Trophoblast cell (in vitro differentiated cells and primary cell): ENCODE measurements at regions not wholly inside any gene's neighbourhood (a gene's known extent, or its start where the extent isn't known, plus 50 kb on each side); places are given as distances from the start of the nearest gene placed in this dataset.
A peak's percentile ranks its signal among the peaks of the same experiment; 100 is the strongest.

ENCODE experiments used
- DNase-seq, 2 donors: peaks; one replicate each; pipeline ENCODE4 v3.0.0-alpha.2; 2016
- H2AFZ ChIP-seq: 2 replicates; pipeline ENCODE4 v1.6.1; 2013; ENCODE audit warnings: low read length, moderate library complexity, mild to moderate bottlenecking; ENCODE audit not compliant: insufficient read depth, poor library complexity
- H2AK5ac ChIP-seq: 2 replicates; pipeline ENCODE4 v1.6.1; 2013; ENCODE audit warnings: mild to moderate bottlenecking, low read length
- H2BK120ac ChIP-seq: 2 replicates; pipeline ENCODE4 v1.6.1; 2013; ENCODE audit warnings: low read length, mild to moderate bottlenecking, moderate library complexity; ENCODE audit not compliant: insufficient read depth, poor library complexity
- H2BK12ac ChIP-seq: 2 replicates; pipeline ENCODE4 v1.6.1; 2013; ENCODE audit warnings: mild to moderate bottlenecking, low read length, moderate library complexity
- H2BK5ac ChIP-seq: 2 replicates; pipeline ENCODE4 v1.6.1; 2013; ENCODE audit warnings: low read length, low read depth, moderate library complexity, mild to moderate bottlenecking; ENCODE audit not compliant: poor library complexity
- H3K14ac ChIP-seq: 2 replicates; pipeline ENCODE4 v1.6.1; 2013; ENCODE audit warnings: mild to moderate bottlenecking, low read length
- H3K18ac ChIP-seq: 2 replicates; pipeline ENCODE4 v1.6.1; 2013; ENCODE audit warnings: mild to moderate bottlenecking, low read length
- H3K23ac ChIP-seq: 2 replicates; pipeline ENCODE4 v1.6.1; 2013; ENCODE audit warnings: low read length
- H3K27ac ChIP-seq: 2 replicates; pipeline ENCODE4 v1.5.1; 2013; ENCODE audit warnings: low read depth, mild to moderate bottlenecking, inconsistent platforms, low read length, moderate library complexity
- H3K27me3 ChIP-seq: 2 replicates; pipeline ENCODE4 v1.6.1; 2013; ENCODE audit warnings: inconsistent platforms, mild to moderate bottlenecking, low read length, moderate library complexity; ENCODE audit not compliant: insufficient read depth
- H3K36me3 ChIP-seq, 2 experiments: 1 replicate in 1 of 2; 2 replicates in 1 of 2; pipeline ENCODE4 v1.6.1; 2013; ENCODE audit warnings: low read length in 2 of 2, mild to moderate bottlenecking in 2 of 2, moderate library complexity in 1 of 2; ENCODE audit not compliant: insufficient read depth in 2 of 2, control insufficient read depth in 1 of 2
- H3K4ac ChIP-seq: 2 replicates; pipeline ENCODE4 v1.6.1; 2013; ENCODE audit warnings: low read depth, mild to moderate bottlenecking, low read length, moderate library complexity
- H3K4me1 ChIP-seq, 2 experiments: 1 replicate in 1 of 2; 2 replicates in 1 of 2; pipeline ENCODE4 v1.6.1; 2013; ENCODE audit warnings: low read length in 2 of 2, mild to moderate bottlenecking in 2 of 2, moderate library complexity in 1 of 2; ENCODE audit not compliant: insufficient read depth in 2 of 2, control insufficient read depth in 1 of 2
- H3K4me2 ChIP-seq: 2 replicates; pipeline ENCODE4 v1.6.1; 2013; ENCODE audit warnings: inconsistent platforms, mild to moderate bottlenecking, low read length, moderate library complexity
- H3K4me3 ChIP-seq: 2 replicates; pipeline ENCODE4 v1.5.1; 2013; ENCODE audit warnings: mild to moderate bottlenecking, low read depth, low read length, inconsistent platforms
- H3K79me1 ChIP-seq: one replicate; pipeline ENCODE4 v1.6.1; 2013; ENCODE audit warnings: low read length
- H3K79me2 ChIP-seq: 2 replicates; pipeline ENCODE4 v1.6.1; 2013; ENCODE audit warnings: low read length, mild to moderate bottlenecking; ENCODE audit not compliant: control insufficient read depth, insufficient read depth, poor library complexity
- H3K9ac ChIP-seq: 2 replicates; pipeline ENCODE4 v1.6.1; 2013; ENCODE audit warnings: mild to moderate bottlenecking, low read length
- H3K9me3 ChIP-seq: 2 replicates; pipeline ENCODE4 v1.6.1; 2013; ENCODE audit warnings: low read depth, mild to moderate bottlenecking, control low read depth, inconsistent platforms, low read length; ENCODE audit not compliant: insufficient read depth
- H4K12ac ChIP-seq: 2 replicates; pipeline ENCODE4 v1.6.1; 2013; ENCODE audit warnings: low read depth, mild to moderate bottlenecking, low read length, moderate library complexity
- H4K8ac ChIP-seq: 2 replicates; pipeline ENCODE4 v1.6.1; 2013; ENCODE audit warnings: low read depth, mild to moderate bottlenecking, low read length, moderate library complexity
- H4K91ac ChIP-seq: one replicate; pipeline ENCODE4 v1.6.1; 2013; ENCODE audit warnings: low read depth, mild to moderate bottlenecking, low read length, moderate library complexity
- WGBS: extraction: QIAGEN DNeasy Blood & Tissue Kit; methylation state at CpG from one replicate; pipeline ENCODE4 v1.1.7; 2013; ENCODE audit warnings: missing lambda C conversion rate; ENCODE audit not compliant: insufficient read length, insufficient coverage; ENCODE audit errors: extremely low coverage; 5-methylcytosine and 5-hydroxymethylcytosine counted together

DNA sequence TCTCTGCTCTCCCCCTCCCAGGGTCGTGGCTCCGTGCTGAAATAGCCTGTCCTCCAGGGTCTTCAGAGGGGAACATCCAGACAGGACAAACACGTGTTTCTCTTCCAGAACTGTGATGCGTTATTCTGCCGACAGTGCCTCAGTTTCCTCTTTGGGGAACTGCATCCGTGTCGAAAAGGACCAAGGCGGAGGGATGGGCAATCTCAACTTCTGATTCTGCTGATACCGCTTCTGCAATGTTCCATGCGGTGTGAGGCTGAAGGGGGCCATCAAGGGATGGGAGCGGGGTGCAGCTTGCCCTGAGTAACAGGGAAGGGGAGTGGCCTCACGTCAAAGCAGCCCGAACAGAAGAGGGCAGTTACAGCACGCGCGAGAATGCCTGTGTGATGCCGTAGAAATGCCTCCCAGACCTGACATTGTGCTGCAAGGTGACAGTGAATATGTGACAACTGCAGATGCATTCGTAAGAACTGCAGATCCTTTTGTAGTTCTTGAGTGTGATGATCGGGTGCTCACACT, 275.7 kb downstream of the SHQ1 start:
- no CpG with 5 or more reads among the region's 19 CpGs for WGBS
- no peak for DNase-seq
- no peak overlapping the region for H4K12ac ChIP-seq
- no peak overlapping the region for H2BK12ac ChIP-seq
- H3K14ac ChIP-seq = no peak overlapping the region
- no peak overlapping the region for H4K91ac ChIP-seq
- no peak overlapping the region for H2BK5ac ChIP-seq
- no peak overlapping the region for H3K27ac ChIP-seq
- no peak overlapping the region for H3K23ac ChIP-seq
- H3K36me3 ChIP-seq = no peaks in the 10 kb centered on the region
- no peaks in the 10 kb centered on the region for H3K79me2 ChIP-seq
- no peak overlapping the region for H2AK5ac ChIP-seq
- H2AFZ ChIP-seq = no peak overlapping the region
- H3K79me1 ChIP-seq = no peaks in the 10 kb centered on the region
- H3K4ac ChIP-seq = no peak overlapping the region
- no peaks in the 10 kb centered on the region for H3K9me3 ChIP-seq
- H3K18ac ChIP-seq = no peak overlapping the region
- H3K27me3 ChIP-seq = no peaks in the 10 kb centered on the region
- H2BK120ac ChIP-seq = no peak overlapping the region
- H3K4me2 ChIP-seq = no peak overlapping the region
- peaks cover 0 to 3% of the 10 kb centered on the region in 2 experiments for H3K4me1 ChIP-seq
- H3K4me3 ChIP-seq = no peak overlapping the region
- H3K9ac ChIP-seq = no peak overlapping the region
- no peak overlapping the region for H4K8ac ChIP-seq

DNA sequence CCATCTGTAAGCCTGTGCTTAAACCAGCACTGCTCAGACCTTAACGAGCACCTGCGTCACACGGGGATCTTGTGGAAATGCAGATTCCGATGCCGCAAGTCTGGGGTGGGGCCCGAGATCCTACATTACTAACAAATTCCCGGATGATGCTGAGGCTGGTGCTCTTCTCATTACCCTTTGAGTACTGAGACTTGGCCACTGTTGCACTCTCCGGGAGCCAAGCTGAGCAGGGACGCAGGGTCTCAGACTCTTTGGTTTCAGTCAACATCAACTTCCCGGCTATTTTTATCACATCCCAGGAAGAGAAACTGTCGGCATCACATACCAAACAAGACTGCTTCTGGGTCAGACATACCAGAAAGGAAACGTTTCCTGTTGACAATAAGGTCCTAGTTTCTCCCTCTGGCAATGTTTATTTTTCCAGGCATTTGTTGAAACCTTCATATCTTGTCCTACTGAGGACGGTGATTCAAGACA, 276.6 kb downstream of the SHQ1 start:
- H4K8ac ChIP-seq = no peak overlapping the region

DNA sequence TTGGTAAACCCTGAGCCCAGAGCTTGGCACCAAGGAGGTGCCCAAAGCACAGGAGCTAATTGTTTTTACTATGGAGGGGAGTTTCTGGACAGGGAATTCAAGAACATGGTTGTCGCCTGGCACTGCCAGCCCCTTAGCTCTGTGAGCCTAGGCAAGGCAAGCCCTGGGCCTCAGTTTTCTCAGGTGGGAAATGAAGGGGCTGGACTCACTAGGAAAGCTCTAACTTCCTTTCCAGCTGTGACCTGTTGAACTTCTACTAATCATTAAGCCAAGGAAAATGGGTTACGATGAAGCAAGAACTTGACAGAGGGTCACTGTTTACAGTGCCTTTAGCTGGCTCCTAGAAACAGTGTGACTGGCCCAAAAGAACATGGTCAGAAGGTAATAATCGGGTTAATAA, 277.2 kb downstream of the SHQ1 start:
- H4K91ac ChIP-seq = no peak overlapping the region
- H3K4me1 ChIP-seq = peaks cover 0 to 3% of the 10 kb centered on the region in 2 experiments
- H4K8ac ChIP-seq = no peak overlapping the region
- no peak overlapping the region for H2BK12ac ChIP-seq
- no peak for DNase-seq
- no peak overlapping the region for H3K9ac ChIP-seq
- H3K36me3 ChIP-seq = no peaks in the 10 kb centered on the region
- H3K14ac ChIP-seq = no peak overlapping the region
- H3K79me2 ChIP-seq = no peaks in the 10 kb centered on the region
- H3K9me3 ChIP-seq = no peaks in the 10 kb centered on the region
- H3K27ac ChIP-seq = no peak overlapping the region
- WGBS = no CpG with 5 or more reads among the region's 3 CpGs
- H3K4me2 ChIP-seq = no peak overlapping the region
- no peak overlapping the region for H2BK120ac ChIP-seq
- H2BK5ac ChIP-seq = no peak overlapping the region
- no peak overlapping the region for H3K23ac ChIP-seq
- no peak overlapping the region for H2AFZ ChIP-seq
- H3K27me3 ChIP-seq = no peaks in the 10 kb centered on the region
- no peak overlapping the region for H3K18ac ChIP-seq
- H2AK5ac ChIP-seq = no peak overlapping the region
- H3K79me1 ChIP-seq = no peaks in the 10 kb centered on the region
- no peak overlapping the region for H4K12ac ChIP-seq
- no peak overlapping the region for H3K4ac ChIP-seq
- no peak overlapping the region for H3K4me3 ChIP-seq

More for the DNA sequence above, 276.6 kb downstream of the SHQ1 start:
- no peak overlapping the region for H4K12ac ChIP-seq
- no peak overlapping the region for H2BK120ac ChIP-seq
- H3K79me2 ChIP-seq = no peaks in the 10 kb centered on the region
- no peak overlapping the region for H3K23ac ChIP-seq
- H3K4me2 ChIP-seq = no peak overlapping the region
- H3K4ac ChIP-seq = no peak overlapping the region
- H3K79me1 ChIP-seq = no peaks in the 10 kb centered on the region
- no CpG with 5 or more reads among the region's 13 CpGs for WGBS
- no peak overlapping the region for H2AK5ac ChIP-seq
- H3K27ac ChIP-seq = no peak overlapping the region
- H3K18ac ChIP-seq = no peak overlapping the region
- no peak overlapping the region for H2BK12ac ChIP-seq
- H2BK5ac ChIP-seq = no peak overlapping the region
- H3K9ac ChIP-seq = no peak overlapping the region
- H4K91ac ChIP-seq = no peak overlapping the region
- no peaks in the 10 kb centered on the region for H3K9me3 ChIP-seq
- peaks cover 0 to 3% of the 10 kb centered on the region in 2 experiments for H3K4me1 ChIP-seq
- H2AFZ ChIP-seq = peak overlapping the region; percentile 17
- peak in 1 of 2 donors; percentile 9 for DNase-seq
- H3K36me3 ChIP-seq = no peaks in the 10 kb centered on the region
- H3K14ac ChIP-seq = no peak overlapping the region
- H3K4me3 ChIP-seq = no peak overlapping the region
- H3K27me3 ChIP-seq = no peaks in the 10 kb centered on the region

DNA sequence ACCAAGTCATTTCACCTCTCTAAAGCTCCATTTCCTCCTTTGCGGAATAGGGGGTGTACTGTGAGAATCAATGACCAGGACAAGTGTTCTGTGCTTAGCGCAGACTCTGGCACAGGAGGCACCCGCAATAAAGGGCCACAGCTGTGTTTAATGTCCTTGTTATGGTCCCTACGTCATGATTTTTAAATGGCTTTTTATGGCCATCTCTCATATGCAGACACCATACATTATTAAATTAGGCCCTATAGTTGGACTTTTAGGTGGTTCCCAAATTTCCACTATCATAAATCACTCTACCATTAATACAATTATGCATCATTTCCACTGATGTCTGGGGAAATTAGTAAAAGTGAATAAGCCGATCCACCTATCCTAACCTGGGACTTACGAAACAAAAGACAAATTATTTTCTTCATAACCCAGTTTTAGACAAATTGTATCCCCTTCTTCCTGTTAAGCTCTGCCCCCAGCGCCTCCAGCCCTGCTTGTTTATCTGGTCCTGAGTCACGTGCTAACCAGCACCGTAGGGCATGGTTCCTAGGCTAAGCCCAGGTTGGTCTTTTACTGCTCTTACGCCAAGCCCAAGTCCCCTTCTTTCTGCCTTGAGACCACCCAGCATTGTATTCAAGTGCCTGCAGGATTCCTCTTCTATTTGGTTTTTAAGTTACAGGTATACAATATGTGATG, 278.3 kb downstream of the SHQ1 start:
- no peaks in the 10 kb centered on the region for H3K36me3 ChIP-seq
- H3K9ac ChIP-seq = no peak overlapping the region
- H3K9me3 ChIP-seq = no peaks in the 10 kb centered on the region
- no peak overlapping the region for H3K14ac ChIP-seq
- no peak overlapping the region for H2BK12ac ChIP-seq
- H2BK5ac ChIP-seq = no peak overlapping the region
- H4K12ac ChIP-seq = no peak overlapping the region
- H3K18ac ChIP-seq = no peak overlapping the region
- H3K27ac ChIP-seq = no peak overlapping the region
- no peak overlapping the region for H2BK120ac ChIP-seq
- H3K79me1 ChIP-seq = no peaks in the 10 kb centered on the region
- no peak overlapping the region for H4K8ac ChIP-seq
- H3K79me2 ChIP-seq = no peaks in the 10 kb centered on the region
- H2AK5ac ChIP-seq = no peak overlapping the region
- no peak overlapping the region for H4K91ac ChIP-seq
- no peaks in the 10 kb centered on the region for H3K27me3 ChIP-seq
- no peak overlapping the region for H3K23ac ChIP-seq
- H3K4me1 ChIP-seq = peaks cover 0 to 3% of the 10 kb centered on the region in 2 experiments
- WGBS = no CpG with 5 or more reads among the region's 10 CpGs
- no peak overlapping the region for H3K4ac ChIP-seq
- H3K4me2 ChIP-seq = no peak overlapping the region
- H3K4me3 ChIP-seq = no peak overlapping the region
- DNase-seq = peak in 1 of 2 donors; percentile 7
- no peak overlapping the region for H2AFZ ChIP-seq
